Spleen (tissue), 11 donors: ENCODE measurements at regions not wholly inside any gene's neighbourhood (a gene's known extent, or its start where the extent isn't known, plus 50 kb on each side); places are given as distances from the start of the nearest gene placed in this dataset.

Experiments
- DNase-seq: peaks from one replicate; pipeline ENCODE4 v3.0.0-alpha.2; 2020
- H3K27ac ChIP-seq, 8 donors: fragments of 200-600 bp; sonication (generic) in 7 of 8; 1 replicate in 4 of 8; 2 replicates in 4 of 8; pipeline versions ENCODE4 v1.5.0 to v1.8.0; 2016 to 2021; ENCODE audit warnings: inconsistent platforms in 4 of 8, mild to moderate bottlenecking in 4 of 8, moderate library complexity in 1 of 8
- H3K27me3 ChIP-seq, 7 donors: fragments of 200-600 bp; sonication (generic) in 6 of 7; replicated peaks in 1 of 7; 1 replicate in 4 of 7; 2 replicates in 3 of 7; pipeline versions ENCODE4 v1.5.0 to v1.8.0; 2016 to 2021; ENCODE audit warnings: inconsistent platforms in 3 of 7, mild to moderate bottlenecking in 1 of 7
- H3K36me3 ChIP-seq, 6 donors: fragments of 200-600 bp; sonication (generic) in 5 of 6; 1 replicate in 4 of 6; 2 replicates in 2 of 6; pipeline versions ENCODE4 v1.5.0 to v1.8.0; 2016 to 2021; ENCODE audit warnings: inconsistent platforms in 2 of 6
- H3K4me1 ChIP-seq, 6 donors: fragments of 200-600 bp; sonication (generic) in 5 of 6; 1 replicate in 3 of 6; 2 replicates in 3 of 6; pipeline versions ENCODE4 v1.5.0 to v1.8.0; 2016 to 2021; ENCODE audit warnings: inconsistent platforms in 3 of 6
- H3K4me3 ChIP-seq, 8 donors: fragments of 200-600 bp; sonication (generic) in 7 of 8; 1 replicate in 4 of 8; 2 replicates in 4 of 8; pipeline versions ENCODE4 v1.5.0 to v1.8.0; 2016 to 2021; ENCODE audit warnings: inconsistent platforms in 4 of 8, mild to moderate bottlenecking in 4 of 8, moderate library complexity in 2 of 8
- H3K9me3 ChIP-seq, 8 donors: fragments of 200-600 bp; sonication (generic) in 7 of 8; 1 replicate in 4 of 8; 2 replicates in 4 of 8; pipeline versions ENCODE4 v1.5.0 to v1.8.0; 2016 to 2021; ENCODE audit warnings: inconsistent platforms in 4 of 8
- CTCF ChIP-seq, 11 experiments: fragments of 200-600 bp in 7 of 11; fragments of 450-650 bp in 4 of 11; sonication (generic) in 4 of 11; IDR thresholded peaks in 8 of 11; conservative IDR thresholded peaks in 3 of 11; 1 replicate in 7 of 11; 2 replicates in 4 of 11; pipeline versions ENCODE4 v1.4.0 to v1.8.0; 2016 to 2021; ENCODE audit warnings: antibody characterized with exemption in 11 of 11, inconsistent platforms in 4 of 11, mild to moderate bottlenecking in 1 of 11
- POLR2A ChIP-seq, 3 donors: fragments of 450-650 bp; IDR thresholded peaks; one replicate each; pipeline ENCODE4 v1.5.1; 2017; ENCODE audit warnings: antibody characterized with exemption in 3 of 3, mild to moderate bottlenecking in 1 of 3
- POLR2AphosphoS5 ChIP-seq, 3 donors: sonication (generic); formaldehyde crosslinking; IDR thresholded peaks; one replicate each; pipeline ENCODE4 v1.5.1; 2017; ENCODE audit warnings: antibody characterized with exemption in 3 of 3
- WGBS, 5 donors: extraction: QIAGEN DNeasy Blood & Tissue Kit in 3 of 5; methylation state at CpG; one replicate each; pipeline versions ENCODE4 v1.1.5 to v1.1.7; 2013 to 2018; 5-methylcytosine and 5-hydroxymethylcytosine counted together
- intact Hi-C: fragments of 100-400 bp; cut with DNase I; formaldehyde crosslinking; loops from one replicate; pipeline ENCODE4 v1.15.0; 2023; ENCODE audit warnings: low total_unique reads
- donor health status: healthy with polysubstance abuse.
- donor health status: DM: no; HTN: no; CAD: no; lungs with moderate emphysema.
- donor health status: DM: no; HTN: no; CAD: no.
- donor health status: Bipolar disorder and iron deficiency.
- donor health status: healthy.
- donor health status: DM: no; HTN: no; CAD: no.
- donor health status: DM: yes; HTN: yes; CAD: no.

- H3K27me3 ChIP-seq, result no peaks in the 10 kb centered on the region
- H3K4me3 ChIP-seq, result no peak overlapping the region
- 79 to 87% (median 82%) methylated on average over 5 of the region's 5 CpGs for WGBS, 5 donors
- no peaks in the 10 kb centered on the region for H3K4me1 ChIP-seq
- no peaks in the 10 kb centered on the region for H3K36me3 ChIP-seq
- intact Hi-C loops, result no loop called here
- no peak for DNase-seq
- no peak overlapping the region for H3K27ac ChIP-seq
- TF ChIP-seq POLR2AphosphoS5 (IDR thresholded peaks at IDR 0.05), result no peak
- no peaks in the 10 kb centered on the region for H3K9me3 ChIP-seq
Measured at GRCh38 chr2:66331176-66331575, 103.7 kb upstream of the MEIS1 start.

DNA sequence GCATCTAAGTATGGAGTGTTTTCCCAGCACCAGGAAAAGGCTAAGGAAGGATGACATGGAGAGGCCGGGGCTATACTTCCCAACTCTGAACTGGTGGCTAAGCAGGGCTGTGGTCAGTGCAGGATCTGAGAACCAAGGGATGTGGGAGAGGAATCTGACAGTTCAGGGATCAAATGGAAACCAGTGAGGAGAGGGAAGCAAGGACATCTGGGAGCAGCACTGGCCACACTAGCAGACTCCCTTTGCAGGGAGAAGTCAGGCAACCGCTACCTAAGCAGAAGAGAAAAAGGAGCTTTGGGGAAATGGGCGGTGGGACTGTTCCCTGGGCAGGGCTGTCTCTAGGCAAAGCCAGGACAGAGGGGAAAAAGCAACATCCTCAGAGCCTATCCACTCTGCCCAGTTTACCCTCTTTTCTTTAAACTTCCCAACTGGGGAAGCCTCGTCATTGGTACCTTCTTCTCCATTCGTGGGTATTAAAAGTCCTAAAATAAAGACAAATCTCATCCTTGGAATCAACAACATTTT is 105.8 kb upstream of the MEIS1 start:
- no peak overlapping the region for H3K27ac ChIP-seq
- H3K4me1 ChIP-seq, result no peaks in the 10 kb centered on the region
- WGBS, 5 donors, result 76 to 89% (median 84%) methylated on average over 5 of the region's 5 CpGs
- H3K4me3 ChIP-seq, result no peak overlapping the region
- no peaks in the 10 kb centered on the region for H3K9me3 ChIP-seq
- intact Hi-C loops, result no loop called here
- no peak for DNase-seq
- H3K36me3 ChIP-seq, result no peaks in the 10 kb centered on the region
- H3K27me3 ChIP-seq, result no peaks in the 10 kb centered on the region
- no peak for TF ChIP-seq POLR2A (IDR thresholded peaks at IDR 0.05)
- TF ChIP-seq CTCF (IDR thresholded peaks at IDR 0.05 in 8 of 11, conservative IDR thresholded peaks at IDR 0.05 in 3 of 11), result no peak
- no peak for TF ChIP-seq POLR2AphosphoS5 (IDR thresholded peaks at IDR 0.05)

- H3K27me3 ChIP-seq, result no peaks in the 10 kb centered on the region
- 90 to 95% (median 94%) methylated on average over 5 of the region's 5 CpGs for WGBS, 5 donors
- TF ChIP-seq POLR2AphosphoS5 (IDR thresholded peaks at IDR 0.05), result no peak
- TF ChIP-seq POLR2A (IDR thresholded peaks at IDR 0.05), result no peak
- TF ChIP-seq CTCF (IDR thresholded peaks at IDR 0.05 in 8 of 11, conservative IDR thresholded peaks at IDR 0.05 in 3 of 11), result no peak
Measured at GRCh38 chr2:66327066-66327740, 107.7 kb upstream of the MEIS1 start.

DNA sequence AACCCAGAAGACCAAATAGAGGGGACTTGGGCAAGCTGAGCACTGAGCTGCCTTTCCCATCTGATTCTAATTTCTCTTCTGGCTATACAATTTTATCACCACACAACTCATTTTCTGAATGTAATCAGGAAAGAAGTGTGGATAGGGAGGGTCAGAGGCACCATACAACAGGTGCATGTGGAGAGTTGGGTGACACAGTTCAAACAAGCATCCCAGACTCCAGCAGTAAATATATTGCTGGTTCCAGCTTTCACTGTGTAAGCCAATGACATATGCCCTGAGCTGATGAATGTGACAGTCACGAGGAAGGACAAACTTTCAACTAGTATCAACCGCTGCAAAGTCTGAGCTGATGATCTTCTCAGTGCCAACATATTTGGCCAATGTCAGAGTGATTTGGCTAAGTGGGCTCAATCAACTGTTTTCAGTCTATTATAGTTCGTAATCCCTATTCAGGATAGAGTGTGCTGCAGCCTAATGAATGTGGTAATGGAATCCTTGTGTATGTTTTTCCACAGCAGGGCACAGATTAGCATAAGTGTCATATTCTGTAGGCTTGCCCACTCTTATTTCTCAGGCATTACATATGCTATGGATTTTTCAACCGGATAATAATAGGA is 109.9 kb upstream of the MEIS1 start:
- Histone ChIP-seq H3K9me3 (no peaks in the 10 kb centered on the region), H3K36me3 (no peaks in the 10 kb centered on the region), H3K4me3 (no peak overlapping the region), H3K4me1 (no peaks in the 10 kb centered on the region), H3K27me3 (no peaks in the 10 kb centered on the region), H3K27ac (no peak overlapping the region)
- WGBS, 5 donors, result 77 to 85% (median 82%) methylated on average over 4 of the region's 4 CpGs
- intact Hi-C loops, result no loop called here
- TF ChIP-seq POLR2AphosphoS5 (IDR thresholded peaks at IDR 0.05) (no peak), CTCF (IDR thresholded peaks at IDR 0.05 in 8 of 11, conservative IDR thresholded peaks at IDR 0.05 in 3 of 11) (no peak), POLR2A (IDR thresholded peaks at IDR 0.05) (no peak)
- DNase-seq, result no peak

More at GRCh38 chr2:66327066-66327740, 107.7 kb upstream of the MEIS1 start:
- DNase-seq, result no peak
- Histone ChIP-seq H3K27ac (no peak overlapping the region), H3K9me3 (no peaks in the 10 kb centered on the region), H3K4me1 (no peaks in the 10 kb centered on the region), H3K36me3 (no peaks in the 10 kb centered on the region), H3K4me3 (no peak overlapping the region)
- intact Hi-C loops, result no loop called here
